ENCODE measurements at regions not wholly inside any gene's neighbourhood (a gene's known extent, or its start where the extent isn't known, plus 50 kb on each side); places are given as distances from the start of the nearest gene placed in this dataset.

- Mint-ChIP-seq H3K9me3 (ENCODE audit: unreplicated experiment) (peaks cover 1% of the 10 kb centered on the region), H3K27me3 (ENCODE audit: unreplicated experiment) (no peaks in the 10 kb centered on the region), H3K36me3 (ENCODE audit: unreplicated experiment) (no peaks in the 10 kb centered on the region), H3K4me1 (ENCODE audit: low read depth, unreplicated experiment) (no peaks in the 10 kb centered on the region), H3K27ac (ENCODE audit: unreplicated experiment) (no peak overlapping the region), H3K4me3 (ENCODE audit: unreplicated experiment) (no peak overlapping the region)
- no peak for TF ChIP-seq CTCF (IDR thresholded peaks at IDR 0.05; ENCODE audit: partially characterized antibody, unreplicated experiment)
- no peak for DNase-seq
Measured at GRCh38 chr6:121539439-121539838, 104.0 kb downstream of the GJA1 start.

GRCh38 chr6:121540210-121540609 lies 104.8 kb downstream of the GJA1 start:
- no peak overlapping the region for H3K27ac Mint-ChIP-seq (ENCODE audit: unreplicated experiment)
- TF ChIP-seq CTCF (IDR thresholded peaks at IDR 0.05; ENCODE audit: partially characterized antibody, unreplicated experiment), result no peak
- H3K4me3 Mint-ChIP-seq (ENCODE audit: unreplicated experiment), result no peak overlapping the region
- H3K27me3 Mint-ChIP-seq (ENCODE audit: unreplicated experiment), result no peaks in the 10 kb centered on the region
- DNase-seq, result no peak
- H3K9me3 Mint-ChIP-seq (ENCODE audit: unreplicated experiment), result peaks cover 1% of the 10 kb centered on the region
- no peaks in the 10 kb centered on the region for H3K36me3 Mint-ChIP-seq (ENCODE audit: unreplicated experiment)
- no peaks in the 10 kb centered on the region for H3K4me1 Mint-ChIP-seq (ENCODE audit: low read depth, unreplicated experiment)

GRCh38 chr6:121544691-121545090 lies 109.2 kb downstream of the GJA1 start:
- Mint-ChIP-seq H3K36me3 (ENCODE audit: unreplicated experiment) (no peaks in the 10 kb centered on the region), H3K27me3 (ENCODE audit: unreplicated experiment) (no peaks in the 10 kb centered on the region), H3K4me3 (ENCODE audit: unreplicated experiment) (no peak overlapping the region), H3K4me1 (ENCODE audit: low read depth, unreplicated experiment) (no peaks in the 10 kb centered on the region), H3K27ac (ENCODE audit: unreplicated experiment) (no peak overlapping the region), H3K9me3 (ENCODE audit: unreplicated experiment) (no peaks in the 10 kb centered on the region)
- TF ChIP-seq CTCF (IDR thresholded peaks at IDR 0.05; ENCODE audit: partially characterized antibody, unreplicated experiment), result no peak
- DNase-seq, result no peak

GRCh38 chr6:121548131-121548530 lies 112.7 kb downstream of the GJA1 start:
- Mint-ChIP-seq H3K27me3 (ENCODE audit: unreplicated experiment) (no peaks in the 10 kb centered on the region), H3K4me3 (ENCODE audit: unreplicated experiment) (no peak overlapping the region), H3K27ac (ENCODE audit: unreplicated experiment) (no peak overlapping the region), H3K4me1 (ENCODE audit: low read depth, unreplicated experiment) (no peaks in the 10 kb centered on the region), H3K9me3 (ENCODE audit: unreplicated experiment) (no peaks in the 10 kb centered on the region), H3K36me3 (ENCODE audit: unreplicated experiment) (no peaks in the 10 kb centered on the region)
- DNase-seq, result no peak
- TF ChIP-seq CTCF (IDR thresholded peaks at IDR 0.05; ENCODE audit: partially characterized antibody, unreplicated experiment), result no peak

- DNase-seq, result no peak
- no peaks in the 10 kb centered on the region for H3K4me1 Mint-ChIP-seq (ENCODE audit: low read depth, unreplicated experiment)
- no peak overlapping the region for H3K27ac Mint-ChIP-seq (ENCODE audit: unreplicated experiment)
- no peak overlapping the region for H3K4me3 Mint-ChIP-seq (ENCODE audit: unreplicated experiment)
- TF ChIP-seq CTCF (IDR thresholded peaks at IDR 0.05; ENCODE audit: partially characterized antibody, unreplicated experiment), result no peak
- no peaks in the 10 kb centered on the region for H3K9me3 Mint-ChIP-seq (ENCODE audit: unreplicated experiment)
- no peaks in the 10 kb centered on the region for H3K36me3 Mint-ChIP-seq (ENCODE audit: unreplicated experiment)
- no peaks in the 10 kb centered on the region for H3K27me3 Mint-ChIP-seq (ENCODE audit: unreplicated experiment)
Measured at GRCh38 chr6:121549736-121550135, 114.3 kb downstream of the GJA1 start.
